ENCODE measurements at regions not wholly inside any gene's neighbourhood (a gene's known extent, or its start where the extent isn't known, plus 50 kb on each side); places are given as distances from the start of the nearest gene placed in this dataset.

DNA sequence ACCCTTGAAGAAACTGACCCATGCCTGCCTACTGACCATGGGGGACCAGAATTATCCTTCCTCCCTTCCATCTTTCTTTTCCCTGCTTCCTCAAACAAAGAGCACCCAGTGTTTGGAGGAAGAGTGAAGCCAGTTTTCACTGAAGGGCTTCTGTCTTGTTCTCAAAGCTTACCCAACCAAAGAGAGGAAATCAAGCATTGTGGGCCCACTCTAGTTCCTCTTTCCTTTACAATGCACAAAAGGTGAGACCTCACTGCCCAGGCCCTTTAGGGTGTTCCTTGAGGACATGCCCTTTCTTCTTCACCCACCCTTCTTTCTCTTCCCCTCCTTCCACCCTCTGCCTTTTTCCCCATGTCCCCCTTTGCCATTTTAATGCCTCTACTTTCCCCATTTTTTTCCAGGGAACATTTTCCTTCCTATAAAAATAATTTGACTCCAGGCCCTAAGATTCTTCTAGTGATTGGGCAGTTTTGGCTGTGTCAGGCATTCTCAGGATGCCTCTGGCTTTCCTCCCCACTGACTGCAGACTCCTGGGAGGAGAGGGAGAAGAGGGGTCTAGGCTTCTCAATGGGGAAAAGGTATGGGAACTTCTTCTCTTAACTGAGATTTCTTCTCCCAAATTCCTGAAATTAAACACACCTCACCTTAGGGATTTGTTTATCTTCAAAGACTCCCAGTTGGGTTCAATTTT is 126.6 kb upstream of the RMDN2 start:
- TF ChIP-seq, protein P1, sequence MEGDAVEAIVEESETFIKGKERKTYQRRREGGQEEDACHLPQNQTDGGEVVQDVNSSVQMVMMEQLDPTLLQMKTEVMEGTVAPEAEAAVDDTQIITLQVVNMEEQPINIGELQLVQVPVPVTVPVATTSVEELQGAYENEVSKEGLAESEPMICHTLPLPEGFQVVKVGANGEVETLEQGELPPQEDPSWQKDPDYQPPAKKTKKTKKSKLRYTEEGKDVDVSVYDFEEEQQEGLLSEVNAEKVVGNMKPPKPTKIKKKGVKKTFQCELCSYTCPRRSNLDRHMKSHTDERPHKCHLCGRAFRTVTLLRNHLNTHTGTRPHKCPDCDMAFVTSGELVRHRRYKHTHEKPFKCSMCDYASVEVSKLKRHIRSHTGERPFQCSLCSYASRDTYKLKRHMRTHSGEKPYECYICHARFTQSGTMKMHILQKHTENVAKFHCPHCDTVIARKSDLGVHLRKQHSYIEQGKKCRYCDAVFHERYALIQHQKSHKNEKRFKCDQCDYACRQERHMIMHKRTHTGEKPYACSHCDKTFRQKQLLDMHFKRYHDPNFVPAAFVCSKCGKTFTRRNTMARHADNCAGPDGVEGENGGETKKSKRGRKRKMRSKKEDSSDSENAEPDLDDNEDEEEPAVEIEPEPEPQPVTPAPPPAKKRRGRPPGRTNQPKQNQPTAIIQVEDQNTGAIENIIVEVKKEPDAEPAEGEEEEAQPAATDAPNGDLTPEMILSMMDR (IDR thresholded peaks at IDR 0.05) = no peak
- TF ChIP-seq POLR2A (IDR thresholded peaks at IDR 0.05) = no peak
